ENCODE measurements at regions not wholly inside any gene's neighbourhood (a gene's known extent, or its start where the extent isn't known, plus 50 kb on each side); places are given as distances from the start of the nearest gene placed in this dataset.

DNA sequence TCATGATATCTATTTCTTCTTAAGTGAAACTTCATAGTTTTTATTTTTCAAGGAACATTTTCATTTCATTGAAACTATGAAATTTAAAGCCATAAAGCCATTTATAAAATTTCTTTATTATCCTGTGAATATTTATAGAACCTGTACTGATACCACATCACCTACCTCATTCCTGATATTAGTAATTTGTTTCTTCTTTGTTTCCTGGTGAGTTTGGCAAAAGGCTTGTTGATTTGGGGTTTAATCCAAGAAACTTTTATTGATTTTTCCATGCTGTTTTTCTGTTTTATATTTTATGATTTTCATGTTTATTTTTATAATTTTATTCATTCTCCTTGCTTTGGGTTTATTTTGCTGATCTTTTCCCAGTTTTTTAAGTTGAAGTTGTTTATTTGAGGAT lies 669.4 kb downstream of the NXPH1 start:
- no peak for TF ChIP-seq POLR2A (IDR thresholded peaks at IDR 0.05; ENCODE audit: low read length)
- TF ChIP-seq GATA1 (IDR thresholded peaks at IDR 0.05; ENCODE audit: low read depth, low read length) = no peak

Data from erythroblast (primary cell).